GM12878 (cell line): ENCODE measurements at regions not wholly inside any gene's neighbourhood (a gene's known extent, or its start where the extent isn't known, plus 50 kb on each side); places are given as distances from the start of the nearest gene placed in this dataset.

Experiments used
- ATAC-seq: fragments of 200-7000 bp; cut with Tn5 transposase; 3 replicates; pipeline ENCODE4 v1.9.1; 2020; ENCODE audit warnings: mild to moderate bottlenecking, moderate library complexity
- BruUV-seq: library from RNA; stranded (reverse); fragments of 400-500 nt; replicated peaks from 2 replicates; lab custom pipeline; 2021; lab: Mats Ljungman, UMichigan
- CTCF ChIA-PET: fragments of 300-600 bp; sonication (Branson Sonifier 250); formaldehyde crosslinking; extraction: SDS; loops from one replicate; lab custom pipeline; 2021; ENCODE audit warnings: inconsistent platforms; lab: Yijun Ruan, JAX
- POLR2A ChIA-PET: fragments of 350-600 bp; formaldehyde crosslinking; extraction: SDS; loops from one replicate; lab custom pipeline; 2021; ENCODE audit warnings: inconsistent platforms; lab: Charles Lee
- RAD21 ChIA-PET: fragments of 300-600 bp; sonication (Branson Sonifier 250); formaldehyde crosslinking; loops from one replicate; lab custom pipeline; 2023; ENCODE audit warnings: antibody characterized with exemption; ENCODE audit not compliant: unreplicated experiment; lab: Charles Lee
- SMC1A ChIA-PET: fragments of 300-600 bp; sonication (Branson Sonifier 250); formaldehyde crosslinking; loops from one replicate; lab custom pipeline; 2023; ENCODE audit not compliant: unreplicated experiment, uncharacterized antibody; lab: Charles Lee
- DNase-seq: peaks from one replicate; pipeline ENCODE4 v3.0.0-alpha.2; 2011; ENCODE audit warnings: low read depth, low spot score
- FAIRE-seq: peaks from 3 replicates; lab custom pipeline; 2011; peaks lifted over from hg19 to GRCh38; lab: Jason Lieb, UNC
- H2AFZ ChIP-seq: 2 replicates; pipeline ENCODE4 v1.6.0; 2011; ENCODE audit warnings: low read depth, low read length, control low read depth; ENCODE audit not compliant: control insufficient read depth
- H3K27ac ChIP-seq: 2 replicates; pipeline ENCODE4 v1.5.1; 2011; ENCODE audit warnings: control low read depth; ENCODE audit not compliant: control insufficient read depth, insufficient read depth
- H3K27me3 ChIP-seq, 2 experiments: replicated peaks in 1 of 2; 2 replicates each; pipeline versions ENCODE4 v1.6.0 to v1.6.1; 2011; ENCODE audit warnings: low read length in 1 of 2; ENCODE audit not compliant: control insufficient read depth in 2 of 2, insufficient read depth in 2 of 2
- H3K36me3 ChIP-seq, 2 experiments: 2 replicates each; pipeline ENCODE4 v1.5.1; 2011; ENCODE audit warnings: low read length in 1 of 2; ENCODE audit not compliant: control insufficient read depth in 2 of 2, insufficient read depth in 2 of 2
- H3K4me1 ChIP-seq: 2 replicates; pipeline ENCODE4 v1.6.1; 2011; ENCODE audit warnings: mild to moderate bottlenecking, low read length, moderate library complexity, mixed read lengths; ENCODE audit not compliant: control insufficient read depth, insufficient read depth
- H3K4me2 ChIP-seq: 2 replicates; pipeline ENCODE4 v1.6.0; 2011; ENCODE audit warnings: control low read depth; ENCODE audit not compliant: control insufficient read depth, insufficient read depth
- H3K4me3 ChIP-seq: fragments of 200-600 bp; sonication (generic); 2 replicates; pipeline ENCODE4 v1.5.1; 2016
- H3K79me2 ChIP-seq: 2 replicates; pipeline ENCODE4 v1.6.0; 2011; ENCODE audit warnings: low read length; ENCODE audit not compliant: control insufficient read depth, insufficient read depth
- H3K9ac ChIP-seq: 2 replicates; pipeline ENCODE4 v1.8.0; 2011; ENCODE audit warnings: low read length, control low read depth, mixed read lengths; ENCODE audit not compliant: control insufficient read depth, insufficient read depth
- H3K9me3 ChIP-seq: replicated peaks from 3 replicates; pipeline ENCODE4 v1.5.1; 2011; ENCODE audit warnings: mild to moderate bottlenecking, low read length; ENCODE audit not compliant: control insufficient read depth, insufficient read depth
- H4K20me1 ChIP-seq: 2 replicates; pipeline ENCODE4 v1.6.0; 2011; ENCODE audit not compliant: control insufficient read depth, insufficient read depth
- BMI1 ChIP-seq: fragments of 450-650 bp; IDR thresholded peaks from 2 replicates; pipeline ENCODE4 v1.6.1; 2016; ENCODE audit warnings: mild to moderate bottlenecking, moderate library complexity, borderline replicate concordance
- CTCF ChIP-seq, 3 experiments: IDR thresholded peaks in 2 of 3; conservative IDR thresholded peaks in 1 of 3; 2 replicates each; pipeline ENCODE4 v1.5.1; 2011; ENCODE audit warnings: low read depth in 3 of 3, low read length in 3 of 3, mild to moderate bottlenecking in 3 of 3, control low read depth in 2 of 3, moderate library complexity in 2 of 3, inconsistent platforms in 1 of 3, mixed read lengths in 1 of 3; ENCODE audit not compliant: control insufficient read depth in 2 of 3, insufficient read depth in 1 of 3; ENCODE audit errors: extremely low read depth in 1 of 3
- E2F8 ChIP-seq: fragments of 450-650 bp; IDR thresholded peaks from 2 replicates; pipeline ENCODE4 v1.6.1; 2018; ENCODE audit warnings: mild to moderate bottlenecking, low read depth, moderate library complexity; ENCODE audit not compliant: partially characterized antibody
- EED ChIP-seq: sonication (generic); IDR thresholded peaks from 2 replicates; pipeline ENCODE4 v1.6.1; 2016; ENCODE audit warnings: antibody characterized with exemption, low read depth
- FOS ChIP-seq: IDR thresholded peaks from 3 replicates; pipeline ENCODE4 v1.6.1; 2011; ENCODE audit warnings: borderline replicate concordance; ENCODE audit not compliant: insufficient read length; ENCODE audit errors: extremely low read depth
- GABPA ChIP-seq: IDR thresholded peaks from 2 replicates; pipeline ENCODE4 v1.6.1; 2014; ENCODE audit warnings: antibody characterized with exemption, low read depth, mild to moderate bottlenecking, inconsistent platforms
- JUND ChIP-seq: IDR thresholded peaks from 2 replicates; pipeline ENCODE4 v1.6.1; 2012; ENCODE audit warnings: low read depth, mild to moderate bottlenecking, low read length, improper control_type of control experiment, moderate library complexity
- MAX ChIP-seq: IDR thresholded peaks from 2 replicates; pipeline ENCODE4 v1.6.1; 2012; ENCODE audit warnings: low read depth, low read length, improper control_type of control experiment
- NFYB ChIP-seq: IDR thresholded peaks from 2 replicates; pipeline ENCODE4 v1.6.1; 2011; ENCODE audit warnings: low read depth, mild to moderate bottlenecking, low read length, improper control_type of control experiment, moderate library complexity; ENCODE audit not compliant: insufficient read depth
- POLR2A ChIP-seq: IDR thresholded peaks from 2 replicates; pipeline ENCODE4 v1.6.1; 2011; ENCODE audit warnings: low read depth, mild to moderate bottlenecking, low read length
- POLR2AphosphoS5 ChIP-seq: IDR thresholded peaks from 2 replicates; pipeline ENCODE4 v1.6.1; 2011; ENCODE audit warnings: mild to moderate bottlenecking, low read length, inconsistent platforms
- POU2F2 ChIP-seq: IDR thresholded peaks from 3 replicates; pipeline ENCODE4 v1.6.1; 2011; ENCODE audit warnings: low read depth, mild to moderate bottlenecking, low read length, borderline replicate concordance
- RAD21 ChIP-seq: IDR thresholded peaks from 2 replicates; pipeline ENCODE4 v1.6.1; 2011; ENCODE audit warnings: mild to moderate bottlenecking, low read depth, low read length, moderate library complexity; ENCODE audit not compliant: insufficient read depth
- ZNF687 ChIP-seq: fragments of 450-650 bp; IDR thresholded peaks from 2 replicates; pipeline ENCODE4 v1.6.1; 2017; ENCODE audit warnings: mild to moderate bottlenecking, moderate library complexity
- WGBS: methylation state at CpG from one replicate; pipeline ENCODE4 v1.1.6; 2016; ENCODE audit warnings: low lambda C conversion rate; ENCODE audit not compliant: insufficient replicate concordance, insufficient coverage; ENCODE audit errors: missing lambda C conversion rate; 5-methylcytosine and 5-hydroxymethylcytosine counted together
- in situ Hi-C: fragments of 300-500 bp; cut with MboI; formaldehyde crosslinking; loops from 9 replicates; pipeline ENCODE4 v1.14.3; 2018; ENCODE audit warnings: mixed read lengths
- intact Hi-C: fragments of 100-400 bp; cut with micrococcal nuclease; formaldehyde crosslinking; loops from one replicate; pipeline ENCODE4 v1.14.2; 2022; ENCODE audit not compliant: unreplicated experiment

- Histone ChIP-seq H3K4me1 (no peaks in the 10 kb centered on the region), H3K4me2 (no peak overlapping the region), H3K9me3 (no peaks in the 10 kb centered on the region), H3K79me2 (no peaks in the 10 kb centered on the region), H2AFZ (no peak overlapping the region), H4K20me1 (no peaks in the 10 kb centered on the region), H3K36me3 (no peaks in the 10 kb centered on the region), H3K9ac (no peak overlapping the region), H3K27me3 (no peaks in the 10 kb centered on the region), H3K27ac (no peak overlapping the region), H3K4me3 (no peak overlapping the region)
- no TSS peak for BruUV-seq
- ATAC-seq (no peak), DNase-seq (no peak), FAIRE-seq (no peak)
- 39% methylated on average over 21 of the region's 21 CpGs for WGBS
- RAD21 ChIA-PET: no interaction called here
- in situ Hi-C loops: no loop called here
- intact Hi-C loops: no loop called here
- SMC1A ChIA-PET: no interaction called here
- CTCF ChIA-PET: no interaction called here
- POLR2A ChIA-PET: no interaction called here
- TF ChIP-seq BMI1: no peak
- TF ChIP-seq RAD21: no peak
- TF ChIP-seq GABPA: no peak
- no peak for TF ChIP-seq FOS
- TF ChIP-seq POU2F2: no peak
- TF ChIP-seq E2F8: no peak
- no peak for TF ChIP-seq NFYB
- TF ChIP-seq MAX: no peak
- TF ChIP-seq POLR2AphosphoS5: no peak
- no peak for TF ChIP-seq JUND
- no peak for TF ChIP-seq ZNF687
- TF ChIP-seq EED: no peak
- TF ChIP-seq POLR2A: no peak
- no peak for TF ChIP-seq CTCF (IDR thresholded peaks at IDR 0.05 in 2 of 3, conservative IDR thresholded peaks at IDR 0.05 in 1 of 3; ENCODE audit: control insufficient read depth in 2 of 3, extremely low read depth in 1 of 3, insufficient read depth in 1 of 3, low read depth in 3 of 3, low read length in 3 of 3)
These were observed 338.9 kb upstream of the TECRL start for GRCh38 chr4:64747919-64748715.
